CD14-positive monocyte (primary cell): ENCODE measurements at regions not wholly inside any gene's neighbourhood (a gene's known extent, or its start where the extent isn't known, plus 50 kb on each side); places are given as distances from the start of the nearest gene placed in this dataset.

ENCODE experiments used
- DNase-seq, 3 donors: peaks; one replicate each; pipeline ENCODE4 v3.0.0-alpha.2; 2011 to 2022
- H2AFZ ChIP-seq: 2 replicates; pipeline ENCODE4 v1.6.0; 2012; ENCODE audit warnings: mild to moderate bottlenecking, low read depth, low read length, inconsistent platforms; ENCODE audit not compliant: insufficient read depth, poor library complexity, severe bottlenecking
- H3K27ac ChIP-seq, 2 donors: 1 replicate in 1 of 2; 2 replicates in 1 of 2; pipeline ENCODE4 v1.5.1; 2012 to 2013; ENCODE audit warnings: low read length in 2 of 2, control low read depth in 1 of 2, inconsistent platforms in 1 of 2, low read depth in 1 of 2, mild to moderate bottlenecking in 1 of 2
- H3K27me3 ChIP-seq, 2 donors: one replicate each; pipeline versions ENCODE4 v1.6.0 to v1.6.1; 2011 to 2013; ENCODE audit warnings: low read length in 2 of 2; ENCODE audit not compliant: control insufficient read depth in 2 of 2, insufficient read depth in 2 of 2
- H3K36me3 ChIP-seq, 2 donors: replicated peaks in 1 of 2; 1 replicate in 1 of 2; 2 replicates in 1 of 2; pipeline versions ENCODE4 v1.5.1 to v1.6.1; 2012 to 2013; ENCODE audit warnings: low read length in 2 of 2, control low read depth in 1 of 2, inconsistent platforms in 1 of 2, mild to moderate bottlenecking in 1 of 2; ENCODE audit not compliant: insufficient read depth in 2 of 2, control insufficient read depth in 1 of 2
- H3K4me1 ChIP-seq, 2 donors: 1 replicate in 1 of 2; 2 replicates in 1 of 2; pipeline versions ENCODE4 v1.5.1 to v1.6.1; 2012 to 2013; ENCODE audit warnings: low read length in 2 of 2, control low read depth in 1 of 2, inconsistent platforms in 1 of 2, mild to moderate bottlenecking in 1 of 2, moderate library complexity in 1 of 2; ENCODE audit not compliant: insufficient read depth in 2 of 2, control insufficient read depth in 1 of 2
- H3K4me2 ChIP-seq: replicated peaks from 2 replicates; pipeline ENCODE3; 2012; ENCODE audit warnings: low read length, moderate library complexity, mild to moderate bottlenecking; ENCODE audit not compliant: poor library complexity, severe bottlenecking; ENCODE audit errors: extremely low read depth
- H3K4me3 ChIP-seq, 3 experiments: fragments of 200-600 bp in 1 of 3; sonication (generic) in 1 of 3; replicated peaks in 1 of 3; 1 replicate in 2 of 3; 2 replicates in 1 of 3; pipeline ENCODE4 v1.5.1; 2011 to 2013; ENCODE audit warnings: low read length in 3 of 3, mild to moderate bottlenecking in 3 of 3, control low read depth in 2 of 3, low read depth in 2 of 3, inconsistent platforms in 1 of 3, moderate library complexity in 1 of 3
- H3K79me2 ChIP-seq: 2 replicates; pipeline ENCODE4 v1.6.0; 2012; ENCODE audit warnings: mild to moderate bottlenecking, control low read depth, inconsistent platforms, low read length, moderate library complexity; ENCODE audit not compliant: insufficient read depth
- H3K9ac ChIP-seq: 2 replicates; pipeline ENCODE4 v1.6.0; 2017; ENCODE audit warnings: low read length, mild to moderate bottlenecking; ENCODE audit not compliant: insufficient read depth, poor library complexity, severe bottlenecking
- H3K9me3 ChIP-seq, 2 donors: replicated peaks in 1 of 2; 1 replicate in 1 of 2; 2 replicates in 1 of 2; pipeline versions ENCODE4 v1.5.1 to v1.6.1; 2012 to 2013; ENCODE audit warnings: low read length in 2 of 2, control low read depth in 1 of 2; ENCODE audit not compliant: control insufficient read depth in 1 of 2, insufficient read depth in 1 of 2
- H4K20me1 ChIP-seq: 2 replicates; pipeline ENCODE4 v1.6.0; 2012; ENCODE audit warnings: mild to moderate bottlenecking, low read length, control low read depth, moderate library complexity; ENCODE audit not compliant: insufficient read depth
- H3K27ac Mint-ChIP-seq, 7 donors: one replicate each; pipeline ENCODE4 v1.8.0; 2020; ENCODE audit warnings: mild to moderate bottlenecking in 7 of 7, mixed read lengths in 7 of 7, moderate library complexity in 6 of 7, inconsistent platforms in 2 of 7
- H3K27me3 Mint-ChIP-seq, 3 donors: one replicate each; pipeline ENCODE4 v1.8.0; 2021 to 2022; ENCODE audit warnings: low read depth in 3 of 3, mild to moderate bottlenecking in 3 of 3, mixed read lengths in 3 of 3, moderate library complexity in 3 of 3, inconsistent platforms in 1 of 3
- H3K36me3 Mint-ChIP-seq, 2 donors: one replicate each; pipeline ENCODE4 v1.8.0; 2020; ENCODE audit warnings: mixed read lengths in 2 of 2, inconsistent platforms in 1 of 2, mild to moderate bottlenecking in 1 of 2
- H3K4me1 Mint-ChIP-seq: one replicate; pipeline ENCODE4 v1.8.0; 2020; ENCODE audit warnings: mild to moderate bottlenecking, mixed read lengths
- H3K4me3 Mint-ChIP-seq, 2 donors: one replicate each; pipeline ENCODE4 v1.8.0; 2020; ENCODE audit warnings: mild to moderate bottlenecking in 2 of 2, mixed read lengths in 2 of 2, moderate library complexity in 1 of 2
- H3K9me3 Mint-ChIP-seq, 7 donors: one replicate each; pipeline ENCODE4 v1.8.0; 2020 to 2022; ENCODE audit warnings: mixed read lengths in 7 of 7, mild to moderate bottlenecking in 6 of 7, moderate library complexity in 6 of 7, inconsistent platforms in 2 of 7
- WGBS: methylation state at CpG from one replicate; pipeline ENCODE4 v1.1.5; 2013; ENCODE audit warnings: missing lambda C conversion rate; ENCODE audit not compliant: insufficient coverage; 5-methylcytosine and 5-hydroxymethylcytosine counted together
- intact Hi-C, 2 donors: fragments of 100-400 bp; cut with micrococcal nuclease; formaldehyde crosslinking; loops; one replicate each; pipeline versions ENCODE4 v1.15.0 to v1.15.1; 2023
- TF ChIP-seq, protein P1 (sequence below): fragments of 200-600 bp; IDR thresholded peaks from one replicate; pipeline ENCODE4 v1.8.0; 2022; ENCODE audit warnings: antibody characterized with exemption, mild to moderate bottlenecking

DNA sequence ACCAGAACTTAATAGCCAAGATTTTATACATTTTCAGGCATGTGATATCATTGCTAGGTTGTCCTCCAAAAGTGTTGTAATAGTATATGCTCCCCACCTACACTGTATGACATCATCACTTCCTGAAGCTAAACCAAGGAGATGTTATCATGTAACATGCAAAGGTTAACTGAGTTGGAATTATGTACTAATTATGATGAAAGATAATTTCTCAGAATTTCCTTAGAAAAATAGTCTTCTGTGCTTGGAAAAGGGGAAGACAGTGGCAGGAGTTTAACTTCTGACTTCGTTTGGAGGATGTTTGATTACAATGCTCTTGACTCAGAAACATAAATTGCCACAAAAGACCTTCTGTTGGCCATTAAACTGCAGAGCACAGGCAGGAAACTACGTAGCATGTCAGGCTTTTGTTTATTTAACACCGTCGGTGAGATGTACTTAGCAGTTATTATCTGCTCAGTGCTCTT, 83.6 kb upstream of the GUCY1A1 start:
- Histone ChIP-seq H3K27ac (no peak overlapping the region), H3K4me1 (no peaks in the 10 kb centered on the region), H3K79me2 (no peaks in the 10 kb centered on the region), H3K9me3 (no peaks in the 10 kb centered on the region), H3K27me3 (no peaks in the 10 kb centered on the region), H2AFZ (no peak overlapping the region), H4K20me1 (no peaks in the 10 kb centered on the region), H3K4me2 (no peak overlapping the region), H3K9ac (no peak overlapping the region), H3K4me3 (no peak overlapping the region), H3K36me3 (no peaks in the 10 kb centered on the region)
- Mint-ChIP-seq H3K4me3 (no peak overlapping the region), H3K4me1 (no peaks in the 10 kb centered on the region), H3K27ac (no peak overlapping the region), H3K27me3 (no peaks in the 10 kb centered on the region), H3K9me3 (peaks cover 0 to under 1% (median 0%) of the 10 kb centered on the region in 7 donors), H3K36me3 (no peaks in the 10 kb centered on the region)
- WGBS: 20% methylated on average over 2 of the region's 4 CpGs
- intact Hi-C loops: no loop called here
- DNase-seq: no peak
- TF ChIP-seq, protein P1, sequence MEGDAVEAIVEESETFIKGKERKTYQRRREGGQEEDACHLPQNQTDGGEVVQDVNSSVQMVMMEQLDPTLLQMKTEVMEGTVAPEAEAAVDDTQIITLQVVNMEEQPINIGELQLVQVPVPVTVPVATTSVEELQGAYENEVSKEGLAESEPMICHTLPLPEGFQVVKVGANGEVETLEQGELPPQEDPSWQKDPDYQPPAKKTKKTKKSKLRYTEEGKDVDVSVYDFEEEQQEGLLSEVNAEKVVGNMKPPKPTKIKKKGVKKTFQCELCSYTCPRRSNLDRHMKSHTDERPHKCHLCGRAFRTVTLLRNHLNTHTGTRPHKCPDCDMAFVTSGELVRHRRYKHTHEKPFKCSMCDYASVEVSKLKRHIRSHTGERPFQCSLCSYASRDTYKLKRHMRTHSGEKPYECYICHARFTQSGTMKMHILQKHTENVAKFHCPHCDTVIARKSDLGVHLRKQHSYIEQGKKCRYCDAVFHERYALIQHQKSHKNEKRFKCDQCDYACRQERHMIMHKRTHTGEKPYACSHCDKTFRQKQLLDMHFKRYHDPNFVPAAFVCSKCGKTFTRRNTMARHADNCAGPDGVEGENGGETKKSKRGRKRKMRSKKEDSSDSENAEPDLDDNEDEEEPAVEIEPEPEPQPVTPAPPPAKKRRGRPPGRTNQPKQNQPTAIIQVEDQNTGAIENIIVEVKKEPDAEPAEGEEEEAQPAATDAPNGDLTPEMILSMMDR: no peak

DNA sequence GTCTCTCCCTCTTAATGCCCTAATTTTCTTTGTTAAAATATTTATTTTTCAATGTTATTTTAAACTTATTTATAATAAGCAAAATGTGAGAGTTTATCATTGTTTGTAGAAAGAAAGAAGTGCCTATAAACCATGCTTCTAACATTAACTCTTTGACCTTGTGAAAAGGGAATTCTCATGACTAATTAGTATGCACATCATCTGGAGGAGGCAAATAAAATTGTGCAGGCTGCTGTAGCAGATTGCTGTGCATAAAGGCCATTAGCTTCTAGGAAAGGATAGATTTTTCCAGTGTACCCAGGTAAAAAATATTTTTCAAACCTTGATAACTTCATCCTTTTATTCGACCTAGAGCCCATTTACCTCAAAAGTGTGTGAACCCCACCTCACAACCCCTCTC, 84.6 kb upstream of the GUCY1A1 start:
- Histone ChIP-seq H3K36me3 (no peaks in the 10 kb centered on the region), H3K9ac (no peak overlapping the region), H4K20me1 (no peaks in the 10 kb centered on the region), H3K79me2 (no peaks in the 10 kb centered on the region), H3K9me3 (no peaks in the 10 kb centered on the region), H2AFZ (no peak overlapping the region), H3K4me2 (no peak overlapping the region), H3K27me3 (no peaks in the 10 kb centered on the region), H3K4me1 (no peaks in the 10 kb centered on the region), H3K4me3 (no peak overlapping the region), H3K27ac (no peak overlapping the region)
- H3K36me3 Mint-ChIP-seq: no peaks in the 10 kb centered on the region
- no peaks in the 10 kb centered on the region for H3K9me3 Mint-ChIP-seq
- TF ChIP-seq, protein P1: no peak
- intact Hi-C loops: no loop called here
- no CpG with 5 or more reads among the region's 1 CpG for WGBS
- H3K27ac Mint-ChIP-seq: no peak overlapping the region
- no peaks in the 10 kb centered on the region for H3K27me3 Mint-ChIP-seq
- no peak overlapping the region for H3K4me3 Mint-ChIP-seq
- no peaks in the 10 kb centered on the region for H3K4me1 Mint-ChIP-seq
- DNase-seq: no peak
